Cardiac muscle cell (in vitro differentiated cells and primary cell): ENCODE measurements at regions not wholly inside any gene's neighbourhood (a gene's known extent, or its start where the extent isn't known, plus 50 kb on each side); places are given as distances from the start of the nearest gene placed in this dataset.

ENCODE experiments used
- DNase-seq, 2 donors: peaks; one replicate each; pipeline versions ENCODE4 v3.0.0 to v3.0.0-alpha.2; 2010 to 2017; ENCODE audit warnings: low read depth in 1 of 2, low spot score in 1 of 2
- H3K27ac ChIP-seq: fragments of 200-600 bp; sonication (generic); 2 replicates; pipeline ENCODE4 v1.5.1; 2016
- H3K27me3 ChIP-seq: fragments of 200-600 bp; sonication (generic); 2 replicates; pipeline ENCODE4 v1.6.0; 2016; ENCODE audit warnings: control low read depth
- H3K36me3 ChIP-seq: fragments of 200-600 bp; sonication (generic); 2 replicates; pipeline ENCODE4 v1.5.1; 2016; ENCODE audit warnings: control low read depth
- H3K4me1 ChIP-seq: fragments of 200-600 bp; sonication (generic); 2 replicates; pipeline ENCODE4 v1.8.1; 2017; ENCODE audit warnings: low read depth, mild to moderate bottlenecking, mixed run types
- H3K4me3 ChIP-seq: fragments of 200-600 bp; sonication (generic); 2 replicates; pipeline ENCODE4 v1.5.1; 2016; ENCODE audit warnings: mild to moderate bottlenecking
- H3K9me3 ChIP-seq: fragments of 200-600 bp; sonication (generic); 2 replicates; pipeline ENCODE4 v1.5.1; 2017; ENCODE audit warnings: low read depth, mild to moderate bottlenecking, control low read depth
- TF ChIP-seq, protein P1 (sequence below): IDR thresholded peaks from 2 replicates; pipeline ENCODE4 v1.5.1; 2012; ENCODE audit warnings: low read depth, mild to moderate bottlenecking, low read length

DNA sequence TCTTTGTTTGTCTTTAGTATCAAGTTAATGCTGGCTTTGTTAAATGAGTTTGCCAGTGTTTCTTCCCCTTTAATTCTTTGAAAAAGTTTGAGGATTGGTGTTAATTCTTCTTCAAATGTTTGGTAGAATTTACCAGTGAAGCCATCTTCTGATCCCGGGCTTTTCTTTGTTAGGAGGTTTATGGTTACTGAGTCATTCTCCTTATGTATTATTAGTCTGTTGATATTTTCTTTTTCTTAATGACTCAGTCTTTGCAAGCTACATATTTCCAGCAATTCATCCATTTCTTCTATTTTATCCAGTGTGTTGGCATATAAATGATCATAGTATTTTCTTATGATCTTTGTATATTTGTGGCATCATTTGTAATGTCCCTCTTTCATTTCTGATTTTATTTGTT is 74.5 kb upstream of the SPINK5 start:
- DNase-seq: no peak
- H3K4me3 ChIP-seq: no peak overlapping the region
- H3K4me1 ChIP-seq: no peaks in the 10 kb centered on the region
- no peak overlapping the region for H3K27ac ChIP-seq
- TF ChIP-seq, protein P1, sequence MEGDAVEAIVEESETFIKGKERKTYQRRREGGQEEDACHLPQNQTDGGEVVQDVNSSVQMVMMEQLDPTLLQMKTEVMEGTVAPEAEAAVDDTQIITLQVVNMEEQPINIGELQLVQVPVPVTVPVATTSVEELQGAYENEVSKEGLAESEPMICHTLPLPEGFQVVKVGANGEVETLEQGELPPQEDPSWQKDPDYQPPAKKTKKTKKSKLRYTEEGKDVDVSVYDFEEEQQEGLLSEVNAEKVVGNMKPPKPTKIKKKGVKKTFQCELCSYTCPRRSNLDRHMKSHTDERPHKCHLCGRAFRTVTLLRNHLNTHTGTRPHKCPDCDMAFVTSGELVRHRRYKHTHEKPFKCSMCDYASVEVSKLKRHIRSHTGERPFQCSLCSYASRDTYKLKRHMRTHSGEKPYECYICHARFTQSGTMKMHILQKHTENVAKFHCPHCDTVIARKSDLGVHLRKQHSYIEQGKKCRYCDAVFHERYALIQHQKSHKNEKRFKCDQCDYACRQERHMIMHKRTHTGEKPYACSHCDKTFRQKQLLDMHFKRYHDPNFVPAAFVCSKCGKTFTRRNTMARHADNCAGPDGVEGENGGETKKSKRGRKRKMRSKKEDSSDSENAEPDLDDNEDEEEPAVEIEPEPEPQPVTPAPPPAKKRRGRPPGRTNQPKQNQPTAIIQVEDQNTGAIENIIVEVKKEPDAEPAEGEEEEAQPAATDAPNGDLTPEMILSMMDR: no peak
- H3K36me3 ChIP-seq: no peaks in the 10 kb centered on the region
- no peaks in the 10 kb centered on the region for H3K9me3 ChIP-seq
- H3K27me3 ChIP-seq: no peaks in the 10 kb centered on the region

DNA sequence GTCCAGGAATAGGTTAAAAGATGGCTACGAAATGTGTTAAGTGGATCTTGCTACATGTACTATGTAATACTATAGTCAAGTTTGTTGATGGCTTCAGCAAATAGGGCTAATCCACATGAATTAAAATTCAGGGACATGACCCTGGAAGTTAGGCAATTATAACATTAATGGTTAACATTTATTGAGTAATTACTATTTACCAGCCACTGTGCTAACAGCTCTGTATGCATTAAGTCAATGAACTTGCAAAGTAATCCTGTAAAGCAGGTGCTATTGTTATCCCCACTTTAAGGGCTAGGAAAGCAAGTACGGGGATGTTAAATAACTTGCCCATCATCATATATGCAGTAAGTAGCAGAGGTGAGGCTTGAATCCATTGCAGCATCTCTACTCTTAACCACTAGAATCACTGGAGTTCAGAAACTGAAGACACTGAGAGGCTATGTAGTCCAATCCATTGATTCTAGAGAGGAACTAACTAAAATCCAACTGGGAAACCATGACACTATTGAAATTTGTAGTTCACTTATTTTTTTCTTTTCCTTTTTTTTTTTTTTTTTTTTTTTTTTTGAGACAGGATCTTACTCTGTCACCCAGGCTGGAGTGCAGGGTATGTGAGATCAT is 77.5 kb upstream of the SPINK5 start:
- TF ChIP-seq, protein P1: no peak
- DNase-seq: no peak
- H3K36me3 ChIP-seq: no peaks in the 10 kb centered on the region
- H3K4me3 ChIP-seq: no peak overlapping the region
- no peak overlapping the region for H3K27ac ChIP-seq
- no peaks in the 10 kb centered on the region for H3K27me3 ChIP-seq
- no peaks in the 10 kb centered on the region for H3K9me3 ChIP-seq
- H3K4me1 ChIP-seq: no peaks in the 10 kb centered on the region

DNA sequence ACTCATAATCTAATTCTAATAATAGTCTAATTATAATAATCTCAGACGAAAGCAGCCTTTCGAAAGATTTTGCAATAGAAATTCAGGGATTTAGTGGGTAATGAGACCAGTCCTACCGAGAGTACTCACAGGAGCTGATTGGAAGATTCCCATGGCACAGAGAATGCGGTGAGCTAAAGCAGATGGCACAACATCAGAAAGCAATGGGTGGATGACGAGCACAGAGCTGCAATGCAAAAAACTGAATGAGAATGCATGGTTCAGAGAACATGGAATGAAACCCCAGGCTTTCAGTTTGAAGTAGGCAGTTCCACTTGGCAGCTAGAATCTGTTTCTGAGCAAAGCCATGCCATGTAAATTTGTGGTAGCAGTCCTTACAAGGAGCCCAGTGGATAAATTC is 78.2 kb upstream of the SPINK5 start:
- H3K36me3 ChIP-seq: no peaks in the 10 kb centered on the region
- H3K4me3 ChIP-seq: no peak overlapping the region
- no peak for DNase-seq
- H3K9me3 ChIP-seq: no peaks in the 10 kb centered on the region
- H3K27me3 ChIP-seq: no peaks in the 10 kb centered on the region
- H3K4me1 ChIP-seq: peaks cover 5% of the 10 kb centered on the region
- no peak overlapping the region for H3K27ac ChIP-seq
- TF ChIP-seq, protein P1: no peak

DNA sequence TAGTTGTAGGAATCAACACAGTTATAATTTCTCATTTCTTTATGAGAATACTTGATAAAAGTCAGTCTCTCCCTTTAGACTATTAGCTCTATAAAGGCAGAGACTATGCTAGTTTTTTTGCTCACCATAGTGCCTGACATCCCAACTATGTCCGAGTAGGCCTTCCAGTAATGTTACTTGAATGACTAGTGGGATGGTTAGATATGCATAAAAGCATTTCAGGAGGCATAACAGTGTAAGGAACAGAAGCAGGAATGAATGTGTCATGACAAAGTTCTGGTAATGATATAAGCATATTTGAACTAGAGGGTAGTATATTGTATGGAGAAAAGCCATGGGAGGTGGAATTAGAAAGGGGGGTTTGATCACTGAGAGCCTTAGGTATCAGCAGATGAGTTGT is 77.4 kb upstream of the C5orf46 start:
- Histone ChIP-seq H3K27me3 (no peaks in the 10 kb centered on the region), H3K36me3 (no peaks in the 10 kb centered on the region), H3K4me3 (no peak overlapping the region), H3K27ac (no peak overlapping the region), H3K9me3 (no peaks in the 10 kb centered on the region), H3K4me1 (peaks cover 5% of the 10 kb centered on the region)
- TF ChIP-seq, protein P1: no peak
- no peak for DNase-seq

DNA sequence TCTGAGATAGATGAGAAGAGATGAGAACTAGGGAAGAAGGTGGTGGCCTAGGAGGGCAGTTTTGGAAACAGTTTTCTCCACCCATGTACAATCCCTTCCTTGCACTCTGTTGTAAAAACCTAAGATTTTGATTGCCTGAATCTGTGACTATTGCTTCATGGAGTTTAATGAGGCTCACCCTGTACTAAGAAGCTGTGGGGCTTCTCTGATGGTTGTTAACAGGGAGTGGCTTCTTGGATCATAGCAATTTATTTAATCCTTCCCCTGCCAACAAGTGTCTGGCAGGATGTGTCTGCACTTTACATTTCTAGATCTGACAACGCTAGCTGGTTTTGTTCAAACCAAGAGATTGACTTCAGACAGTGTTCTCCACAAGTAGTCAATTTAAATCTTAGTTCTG is 74.7 kb upstream of the C5orf46 start:
- peak in 1 of 2 donors; percentile 19 for DNase-seq
- Histone ChIP-seq H3K36me3 (no peaks in the 10 kb centered on the region), H3K4me3 (no peak overlapping the region), H3K9me3 (no peaks in the 10 kb centered on the region), H3K27ac (no peak overlapping the region), H3K27me3 (no peaks in the 10 kb centered on the region), H3K4me1 (peaks cover 5% of the 10 kb centered on the region)
- TF ChIP-seq, protein P1: no peak
